Upper lobe of left lung (tissue), 4 donors: ENCODE measurements at regions not wholly inside any gene's neighbourhood (a gene's known extent, or its start where the extent isn't known, plus 50 kb on each side); places are given as distances from the start of the nearest gene placed in this dataset.

Experiments
- POLR2A ChIP-seq, 4 donors: fragments of 450-650 bp; IDR thresholded peaks; one replicate each; pipeline ENCODE4 v1.5.1; 2016 to 2017; ENCODE audit warnings: antibody characterized with exemption in 4 of 4, mild to moderate bottlenecking in 2 of 4
- POLR2AphosphoS5 ChIP-seq, 2 donors: sonication (generic); formaldehyde crosslinking; IDR thresholded peaks; one replicate each; pipeline ENCODE4 v1.5.1; 2017; ENCODE audit warnings: antibody characterized with exemption in 2 of 2
- TF ChIP-seq, protein P1 (sequence below), 6 experiments: fragments of 450-650 bp in 4 of 6; fragments of 200-600 bp in 2 of 6; sonication (generic) in 2 of 6; IDR thresholded peaks; one replicate each; pipeline ENCODE4 v1.5.1; 2016 to 2019; ENCODE audit warnings: antibody characterized with exemption in 6 of 6

DNA sequence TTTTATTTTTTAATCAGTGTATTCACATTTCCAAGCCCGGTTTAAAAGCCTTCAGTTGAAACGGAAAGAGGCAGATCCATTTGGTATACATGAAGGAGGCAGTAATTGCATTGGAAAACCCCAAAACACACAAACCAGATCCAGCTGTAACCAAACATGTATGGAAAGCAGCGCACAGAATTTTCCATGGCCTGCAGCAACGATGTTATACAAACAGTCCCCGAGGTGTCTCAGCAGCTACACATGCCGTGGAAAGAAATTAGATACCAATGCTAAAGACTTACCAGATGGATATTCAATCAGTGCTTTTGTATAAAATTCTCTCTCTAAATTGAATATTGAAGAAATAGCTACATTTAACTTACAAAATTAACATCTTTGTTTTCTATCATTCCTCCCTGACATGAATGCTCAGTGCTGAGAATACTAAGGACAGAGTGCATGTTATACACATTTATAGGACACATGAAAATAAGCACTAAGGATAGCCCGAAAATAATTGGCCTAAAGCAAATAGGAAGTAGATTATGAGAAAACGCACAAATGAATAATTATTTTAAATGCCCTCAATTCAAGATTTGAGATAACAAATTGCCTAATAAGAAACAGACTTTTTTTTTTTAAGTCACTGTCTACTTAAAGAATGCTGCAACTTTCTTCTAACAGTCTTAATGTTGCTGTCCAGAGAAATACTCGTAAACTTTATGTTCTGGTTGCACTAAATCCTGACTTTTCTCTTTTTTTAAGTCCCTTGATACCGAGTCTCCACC is 713.1 kb downstream of the HDGFL1 start:
- TF ChIP-seq, protein P1, sequence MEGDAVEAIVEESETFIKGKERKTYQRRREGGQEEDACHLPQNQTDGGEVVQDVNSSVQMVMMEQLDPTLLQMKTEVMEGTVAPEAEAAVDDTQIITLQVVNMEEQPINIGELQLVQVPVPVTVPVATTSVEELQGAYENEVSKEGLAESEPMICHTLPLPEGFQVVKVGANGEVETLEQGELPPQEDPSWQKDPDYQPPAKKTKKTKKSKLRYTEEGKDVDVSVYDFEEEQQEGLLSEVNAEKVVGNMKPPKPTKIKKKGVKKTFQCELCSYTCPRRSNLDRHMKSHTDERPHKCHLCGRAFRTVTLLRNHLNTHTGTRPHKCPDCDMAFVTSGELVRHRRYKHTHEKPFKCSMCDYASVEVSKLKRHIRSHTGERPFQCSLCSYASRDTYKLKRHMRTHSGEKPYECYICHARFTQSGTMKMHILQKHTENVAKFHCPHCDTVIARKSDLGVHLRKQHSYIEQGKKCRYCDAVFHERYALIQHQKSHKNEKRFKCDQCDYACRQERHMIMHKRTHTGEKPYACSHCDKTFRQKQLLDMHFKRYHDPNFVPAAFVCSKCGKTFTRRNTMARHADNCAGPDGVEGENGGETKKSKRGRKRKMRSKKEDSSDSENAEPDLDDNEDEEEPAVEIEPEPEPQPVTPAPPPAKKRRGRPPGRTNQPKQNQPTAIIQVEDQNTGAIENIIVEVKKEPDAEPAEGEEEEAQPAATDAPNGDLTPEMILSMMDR (IDR thresholded peaks at IDR 0.05), result no peak
- TF ChIP-seq POLR2A (IDR thresholded peaks at IDR 0.05), result no peak
- no peak for TF ChIP-seq POLR2AphosphoS5 (IDR thresholded peaks at IDR 0.05)
